Tibial artery (tissue), 4 donors: ENCODE measurements at regions not wholly inside any gene's neighbourhood (a gene's known extent, or its start where the extent isn't known, plus 50 kb on each side); places are given as distances from the start of the nearest gene placed in this dataset.
"Not testable (repeated sequence)": the region's sequence is repeated elsewhere in the genome, so short reads cannot be mapped to it uniquely, and the experiment has no call there.

Experiments used
- DNase-seq, 2 donors: peaks; one replicate each; pipeline ENCODE4 v3.0.0-alpha.2; 2019
- H3K27ac ChIP-seq, 2 donors: fragments of 200-600 bp; sonication (generic) in 1 of 2; 1 replicate in 1 of 2; 2 replicates in 1 of 2; pipeline ENCODE4 v1.5.1; 2018 to 2019; ENCODE audit warnings: mild to moderate bottlenecking in 1 of 2
- H3K27me3 ChIP-seq, 2 donors: fragments of 200-600 bp; sonication (generic) in 1 of 2; one replicate each; pipeline versions ENCODE4 v1.5.1 to v1.6.0; 2016 to 2019
- H3K36me3 ChIP-seq, 3 donors: fragments of 200-600 bp; sonication (generic) in 2 of 3; one replicate each; pipeline ENCODE4 v1.5.1; 2016 to 2019; ENCODE audit warnings: mild to moderate bottlenecking in 2 of 3
- H3K4me1 ChIP-seq, 4 donors: fragments of 200-600 bp; sonication (generic) in 2 of 4; 1 replicate in 3 of 4; 2 replicates in 1 of 4; pipeline ENCODE4 v1.5.1; 2016 to 2019
- H3K4me3 ChIP-seq, 2 donors: fragments of 200-600 bp; sonication (generic) in 1 of 2; 1 replicate in 1 of 2; 2 replicates in 1 of 2; pipeline ENCODE4 v1.5.1; 2018 to 2019; ENCODE audit warnings: mild to moderate bottlenecking in 2 of 2
- H3K9me3 ChIP-seq, 3 donors: fragments of 200-600 bp; sonication (generic) in 1 of 3; one replicate each; pipeline ENCODE4 v1.5.1; 2016 to 2019
- intact Hi-C: fragments of 100-400 bp; cut with DNase I; formaldehyde crosslinking; loops from one replicate; pipeline ENCODE4 v1.15.0; 2023; ENCODE audit warnings: low total_unique reads
- TF ChIP-seq, protein P1 (sequence below), 2 experiments: fragments of 200-600 bp in 1 of 2; fragments of 450-650 bp in 1 of 2; IDR thresholded peaks; one replicate each; pipeline ENCODE4 v1.5.1; 2017 to 2019; ENCODE audit warnings: antibody characterized with exemption in 2 of 2, mild to moderate bottlenecking in 1 of 2, moderate library complexity in 1 of 2

DNA sequence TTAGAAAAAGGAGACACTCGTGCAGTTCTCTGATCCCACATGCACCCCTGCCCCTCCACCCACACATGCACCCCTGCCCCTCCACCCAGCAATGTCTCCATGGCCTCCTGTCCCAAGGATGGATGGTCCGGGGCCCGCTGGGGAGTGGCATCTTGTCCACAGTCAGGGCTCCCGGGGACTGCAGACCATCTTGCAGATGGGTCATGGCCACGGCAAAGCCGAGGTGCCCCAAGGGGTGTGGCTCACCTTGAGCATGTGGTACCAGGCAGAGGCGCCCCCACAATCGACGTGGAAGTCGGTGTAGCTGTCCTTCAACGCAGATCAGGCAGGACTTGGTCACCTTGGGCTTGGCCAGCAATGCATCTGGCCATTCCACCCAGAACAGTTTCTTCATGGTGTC lies 216.7 kb downstream of the TUBA3C start:
- H3K36me3 ChIP-seq, result no peaks in the 10 kb centered on the region
- TF ChIP-seq, protein P1, sequence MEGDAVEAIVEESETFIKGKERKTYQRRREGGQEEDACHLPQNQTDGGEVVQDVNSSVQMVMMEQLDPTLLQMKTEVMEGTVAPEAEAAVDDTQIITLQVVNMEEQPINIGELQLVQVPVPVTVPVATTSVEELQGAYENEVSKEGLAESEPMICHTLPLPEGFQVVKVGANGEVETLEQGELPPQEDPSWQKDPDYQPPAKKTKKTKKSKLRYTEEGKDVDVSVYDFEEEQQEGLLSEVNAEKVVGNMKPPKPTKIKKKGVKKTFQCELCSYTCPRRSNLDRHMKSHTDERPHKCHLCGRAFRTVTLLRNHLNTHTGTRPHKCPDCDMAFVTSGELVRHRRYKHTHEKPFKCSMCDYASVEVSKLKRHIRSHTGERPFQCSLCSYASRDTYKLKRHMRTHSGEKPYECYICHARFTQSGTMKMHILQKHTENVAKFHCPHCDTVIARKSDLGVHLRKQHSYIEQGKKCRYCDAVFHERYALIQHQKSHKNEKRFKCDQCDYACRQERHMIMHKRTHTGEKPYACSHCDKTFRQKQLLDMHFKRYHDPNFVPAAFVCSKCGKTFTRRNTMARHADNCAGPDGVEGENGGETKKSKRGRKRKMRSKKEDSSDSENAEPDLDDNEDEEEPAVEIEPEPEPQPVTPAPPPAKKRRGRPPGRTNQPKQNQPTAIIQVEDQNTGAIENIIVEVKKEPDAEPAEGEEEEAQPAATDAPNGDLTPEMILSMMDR (IDR thresholded peaks at IDR 0.05), result no peak

DNA sequence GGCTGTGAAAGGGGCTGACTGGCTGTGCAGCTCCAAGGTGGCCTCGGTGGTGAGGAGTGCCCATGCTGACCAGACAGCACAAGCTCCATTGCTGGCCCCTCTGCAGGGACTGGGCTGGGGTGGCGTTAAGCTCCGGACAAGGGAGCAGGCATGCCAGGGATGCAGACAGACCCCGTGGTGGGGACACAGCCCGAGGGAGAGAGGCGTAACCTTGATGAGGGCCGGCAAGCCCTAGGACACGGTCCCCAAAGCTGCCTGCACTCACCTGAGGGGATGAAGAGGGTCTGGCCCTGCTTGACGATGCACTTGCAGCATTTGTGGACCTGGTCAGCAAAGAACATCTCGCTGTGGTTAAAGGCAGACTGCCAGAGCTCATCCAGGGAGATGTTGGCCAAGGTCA lies 217.9 kb downstream of the TUBA3C start:
- H3K36me3 ChIP-seq, intact Hi-C loops, H3K4me3 ChIP-seq, H3K4me1 ChIP-seq, H3K27me3 ChIP-seq, H3K27ac ChIP-seq: not testable (repeated sequence)
- DNase-seq, result peak in 1 of 2 donors; percentile 48
- H3K9me3 ChIP-seq, result peaks cover 0 to 11% (median 7%) of the 10 kb centered on the region in 3 donors

More for the DNA sequence above, 216.7 kb downstream of the TUBA3C start:
- no peaks in the 10 kb centered on the region for H3K4me1 ChIP-seq
- H3K4me3 ChIP-seq, result no peak overlapping the region
- intact Hi-C loops, result no loop called here
- H3K9me3 ChIP-seq, result no peaks in the 10 kb centered on the region
- no peaks in the 10 kb centered on the region for H3K27me3 ChIP-seq
- DNase-seq, result peak in 1 of 2 donors; percentile 57
- no peak overlapping the region for H3K27ac ChIP-seq

DNA sequence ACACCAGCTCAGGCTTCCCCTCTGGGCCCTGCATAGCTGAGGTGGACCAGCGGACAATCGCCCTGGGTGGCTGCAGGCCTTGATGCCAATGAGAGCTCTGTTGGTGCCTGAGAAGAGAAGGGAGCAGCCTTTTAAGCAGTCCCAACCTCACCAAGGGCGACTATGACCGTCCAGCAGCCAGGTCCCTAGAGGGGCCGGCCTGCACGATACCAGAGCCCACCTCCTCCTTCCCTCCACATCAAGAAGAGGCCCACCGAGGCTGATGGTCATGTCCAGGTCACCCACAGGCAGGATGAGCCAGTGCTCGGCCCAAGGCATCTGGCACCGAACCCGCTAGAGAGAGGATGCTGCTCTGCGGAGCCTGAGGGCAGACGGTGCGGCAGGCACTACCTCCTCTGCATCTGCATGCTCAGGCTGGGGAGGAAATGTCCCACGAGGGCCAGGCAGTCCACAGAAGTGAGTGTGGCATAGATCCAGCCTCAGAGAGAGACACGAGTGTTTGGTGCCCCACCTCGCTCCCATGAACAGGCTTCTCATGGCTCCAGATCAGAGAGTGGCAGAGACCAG lies 219.4 kb downstream of the TUBA3C start:
- intact Hi-C loops, result no loop called here
- DNase-seq, result peak in 1 of 2 donors; percentile 42

DNA sequence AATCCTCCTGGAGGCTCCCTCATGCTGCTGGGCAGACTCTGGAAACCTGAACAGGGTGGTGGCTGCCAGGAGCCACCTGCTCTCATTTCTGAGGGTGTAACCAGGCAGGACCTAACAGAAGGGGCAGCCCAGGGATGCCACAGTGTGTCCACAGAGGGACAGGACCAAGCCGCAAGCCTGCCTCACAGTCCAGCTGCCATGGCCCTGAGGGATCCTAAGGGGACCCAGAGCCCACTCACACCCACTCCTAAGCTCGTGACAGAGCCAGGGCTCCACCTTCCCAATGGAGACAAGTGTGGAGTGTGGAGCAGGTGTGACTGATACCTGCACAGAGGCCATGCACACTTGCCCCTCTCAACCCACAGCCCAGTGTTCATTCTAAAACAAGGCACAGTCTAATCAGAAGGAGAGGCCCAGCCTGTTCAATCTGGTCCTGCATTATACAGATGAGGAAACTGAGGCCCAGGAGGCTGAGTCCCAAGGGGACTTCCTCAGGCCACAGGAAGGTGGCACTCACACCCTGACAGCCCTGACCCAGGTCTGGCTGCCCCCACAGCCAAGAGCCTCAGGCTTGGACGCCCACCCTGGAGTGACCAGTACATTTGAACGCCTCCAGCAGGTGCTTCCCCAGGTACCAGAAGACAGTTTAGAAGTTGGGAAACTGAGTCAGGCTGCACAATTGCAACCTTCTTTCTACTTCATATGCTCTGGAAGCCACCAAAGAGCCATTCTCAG lies 220.1 kb downstream of the TUBA3C start:
- Histone ChIP-seq H3K27ac (no peak overlapping the region), H3K9me3 (peaks cover 0 to 29% (median 11%) of the 10 kb centered on the region in 3 donors), H3K4me1 (no peaks in the 10 kb centered on the region), H3K36me3 (no peaks in the 10 kb centered on the region), H3K27me3 (no peaks in the 10 kb centered on the region), H3K4me3 (no peak overlapping the region)
- intact Hi-C loops, result no loop called here
- DNase-seq, result no peak
- TF ChIP-seq, protein P1 (IDR thresholded peaks at IDR 0.05), result no peak

More for the DNA sequence above, 219.4 kb downstream of the TUBA3C start:
- Histone ChIP-seq H3K27me3 (no peaks in the 10 kb centered on the region), H3K9me3 (peaks cover 0 to 25% (median 11%) of the 10 kb centered on the region in 3 donors), H3K4me1 (no peaks in the 10 kb centered on the region), H3K36me3 (no peaks in the 10 kb centered on the region), H3K27ac (no peak overlapping the region), H3K4me3 (no peak overlapping the region)
- TF ChIP-seq, protein P1 (IDR thresholded peaks at IDR 0.05), result no peak

DNA sequence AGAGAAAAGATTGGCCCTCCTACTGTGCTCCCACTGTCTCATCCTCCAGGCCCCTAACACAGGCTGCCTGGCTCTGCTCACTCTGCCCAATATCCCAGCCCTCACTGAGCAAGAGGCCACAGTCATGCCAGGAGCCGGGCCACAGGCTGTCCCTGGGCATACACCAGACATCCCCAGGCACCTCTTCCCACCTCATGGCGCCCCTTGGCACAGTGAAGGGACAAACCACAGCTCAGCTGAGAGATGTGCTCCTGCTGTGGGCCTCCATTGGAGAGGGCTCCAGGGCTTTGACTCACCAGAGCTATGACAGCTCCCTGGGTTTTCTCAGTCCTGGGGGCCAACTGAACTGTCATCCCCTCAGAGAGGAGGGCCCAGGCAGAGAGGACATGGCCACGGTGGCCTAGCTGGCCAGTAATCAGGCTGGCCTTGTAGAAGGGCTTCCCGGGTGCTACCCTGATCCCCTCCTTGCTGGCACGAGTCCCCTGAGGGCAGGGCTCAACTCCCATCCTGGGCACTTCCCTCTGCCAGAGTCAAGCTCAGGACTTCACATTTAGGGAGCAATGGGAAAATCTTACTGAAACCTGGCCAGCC lies 220.9 kb downstream of the TUBA3C start:
- TF ChIP-seq, protein P1 (IDR thresholded peaks at IDR 0.05), result no peak
- no peaks in the 10 kb centered on the region for H3K36me3 ChIP-seq
- H3K4me1 ChIP-seq, result no peaks in the 10 kb centered on the region
- H3K27ac ChIP-seq, result no peak overlapping the region
- intact Hi-C loops, result no loop called here
- peaks cover 0 to 29% (median 11%) of the 10 kb centered on the region in 3 donors for H3K9me3 ChIP-seq
- H3K27me3 ChIP-seq, result no peaks in the 10 kb centered on the region
- H3K4me3 ChIP-seq, result no peak overlapping the region
- no peak for DNase-seq

DNA sequence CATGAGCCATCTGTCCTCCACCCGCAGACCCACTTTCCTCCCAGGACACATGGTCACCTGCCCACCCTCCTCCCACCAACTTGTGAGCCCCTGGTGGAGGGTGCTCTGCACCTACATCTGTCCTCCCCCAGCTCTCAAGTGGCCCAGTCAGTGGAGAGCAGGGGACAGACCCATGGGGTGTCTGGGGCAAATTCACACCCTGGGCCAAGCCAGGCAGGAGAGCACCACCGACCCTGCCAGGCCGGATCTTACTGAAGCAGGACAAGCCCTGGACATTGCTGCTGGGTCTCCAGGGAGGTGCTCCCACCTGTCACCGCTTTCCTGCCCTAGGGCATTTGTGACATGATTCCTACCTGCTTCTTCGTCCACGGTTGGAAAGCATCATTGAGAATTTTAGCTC lies 221.6 kb downstream of the TUBA3C start:
- Histone ChIP-seq H3K36me3 (no peaks in the 10 kb centered on the region), H3K27ac (no peak overlapping the region), H3K27me3 (no peaks in the 10 kb centered on the region), H3K4me1 (no peaks in the 10 kb centered on the region), H3K9me3 (peaks cover 0 to 29% (median 11%) of the 10 kb centered on the region in 3 donors), H3K4me3 (no peak overlapping the region)
- intact Hi-C loops, result no loop called here
- TF ChIP-seq, protein P1 (IDR thresholded peaks at IDR 0.05), result no peak
- DNase-seq, result peak in 1 of 2 donors; percentile 53
